ENCODE measurements at regions not wholly inside any gene's neighbourhood (a gene's known extent, or its start where the extent isn't known, plus 50 kb on each side); places are given as distances from the start of the nearest gene placed in this dataset.
"Not testable (repeated sequence)": the region's sequence is repeated elsewhere in the genome, so short reads cannot be mapped to it uniquely, and the experiment has no call there.

GRCh38 chr11:81700076-81700475 lies 1033.6 kb downstream of the FAM181B start:
- DNase-seq = no peak

GRCh38 chr11:81687057-81687456 lies 1046.6 kb downstream of the FAM181B start:
- DNase-seq = no peak

- no peak for DNase-seq
Observed at GRCh38 chr11:81674211-81674610, 1059.5 kb downstream of the FAM181B start.

- DNase-seq = no peak
Observed at GRCh38 chr11:81673001-81673400, 1060.7 kb downstream of the FAM181B start.

GRCh38 chr11:81669935-81670543 lies 1063.6 kb downstream of the FAM181B start:
- DNase-seq = no peak

GRCh38 chr11:81658722-81659121 lies 1074.9 kb downstream of the FAM181B start:
- DNase-seq = peak; percentile 35

GRCh38 chr11:81655351-81655750 lies 1078.3 kb downstream of the FAM181B start:
- DNase-seq = no peak

GRCh38 chr11:81647374-81647773 lies 1086.3 kb downstream of the FAM181B start:
- no peak for DNase-seq

GRCh38 chr11:81644239-81644840 lies 1089.3 kb downstream of the FAM181B start:
- DNase-seq = peak; percentile 77

GRCh38 chr11:81634483-81634882 lies 1099.2 kb downstream of the FAM181B start:
- DNase-seq = no peak

GRCh38 chr11:81602508-81602907 lies 1131.2 kb downstream of the FAM181B start:
- DNase-seq = no peak

- peak; percentile 2 for DNase-seq
Observed at GRCh38 chr11:81596704-81597103, 1137.0 kb downstream of the FAM181B start.

- DNase-seq = no peak
Observed at GRCh38 chr11:81585390-81585933, 1148.2 kb downstream of the FAM181B start.

- no peak for DNase-seq
Observed at GRCh38 chr11:81579339-81579738, 1154.3 kb downstream of the FAM181B start.

GRCh38 chr11:81578571-81578970 lies 1155.1 kb downstream of the FAM181B start:
- DNase-seq = no peak

GRCh38 chr11:81574301-81574700 lies 1159.4 kb downstream of the FAM181B start:
- no peak for DNase-seq

GRCh38 chr11:81573367-81573766 lies 1160.3 kb downstream of the FAM181B start:
- no peak for DNase-seq

GRCh38 chr11:81570669-81571068 lies 1163.0 kb downstream of the FAM181B start:
- DNase-seq = no peak

GRCh38 chr11:81569999-81570398 lies 1163.7 kb downstream of the FAM181B start:
- DNase-seq = no peak

- DNase-seq = no peak
Observed at GRCh38 chr11:81568918-81569317, 1164.7 kb downstream of the FAM181B start.

GRCh38 chr11:81548123-81548522 lies 1185.5 kb downstream of the FAM181B start:
- DNase-seq = no peak

GRCh38 chr11:81539806-81540205 lies 1193.9 kb downstream of the FAM181B start:
- not testable (repeated sequence) for DNase-seq

GRCh38 chr11:81515566-81515965 lies 1218.1 kb downstream of the FAM181B start:
- no peak for DNase-seq

GRCh38 chr11:81497202-81497804 lies 1236.4 kb downstream of the FAM181B start:
- DNase-seq = peak; percentile 86

Measured in NCI-H526 treated with DMSO at 0.1 percent for 48 hours (cell line).